Embryonic facial prominence (tissue), 1 donor: ENCODE measurements at regions not wholly inside any gene's neighbourhood (a gene's known extent, or its start where the extent isn't known, plus 50 kb on each side); places are given as distances from the start of the nearest gene placed in this dataset.

Experiments used
- DNase-seq: peaks from one replicate; pipeline ENCODE4 v3.0.0-alpha.2; 2016; ENCODE audit errors: extremely low spot score

- no peak for DNase-seq
These were observed 171.3 kb downstream of the SNCA start for GRCh38 chr4:89665662-89666061.

DNA sequence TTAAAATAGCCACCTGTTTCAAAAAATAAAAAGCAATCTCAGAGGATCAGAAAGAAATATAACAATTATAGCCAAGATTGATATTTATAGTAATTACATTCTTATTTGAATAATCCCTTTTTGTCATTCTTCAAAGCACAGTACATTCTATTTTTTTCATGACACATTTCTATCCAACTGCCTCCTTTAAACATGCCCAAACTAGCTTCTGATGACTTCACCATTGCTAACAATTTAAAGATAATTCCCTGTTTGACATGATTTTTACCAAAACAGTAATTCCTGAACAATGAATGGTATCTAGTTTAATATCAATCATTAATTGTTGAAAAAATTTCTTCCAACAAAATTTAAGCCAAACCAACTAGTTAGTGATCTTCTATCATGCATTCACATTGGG is 172.4 kb downstream of the SNCA start:
- DNase-seq = no peak

DNA sequence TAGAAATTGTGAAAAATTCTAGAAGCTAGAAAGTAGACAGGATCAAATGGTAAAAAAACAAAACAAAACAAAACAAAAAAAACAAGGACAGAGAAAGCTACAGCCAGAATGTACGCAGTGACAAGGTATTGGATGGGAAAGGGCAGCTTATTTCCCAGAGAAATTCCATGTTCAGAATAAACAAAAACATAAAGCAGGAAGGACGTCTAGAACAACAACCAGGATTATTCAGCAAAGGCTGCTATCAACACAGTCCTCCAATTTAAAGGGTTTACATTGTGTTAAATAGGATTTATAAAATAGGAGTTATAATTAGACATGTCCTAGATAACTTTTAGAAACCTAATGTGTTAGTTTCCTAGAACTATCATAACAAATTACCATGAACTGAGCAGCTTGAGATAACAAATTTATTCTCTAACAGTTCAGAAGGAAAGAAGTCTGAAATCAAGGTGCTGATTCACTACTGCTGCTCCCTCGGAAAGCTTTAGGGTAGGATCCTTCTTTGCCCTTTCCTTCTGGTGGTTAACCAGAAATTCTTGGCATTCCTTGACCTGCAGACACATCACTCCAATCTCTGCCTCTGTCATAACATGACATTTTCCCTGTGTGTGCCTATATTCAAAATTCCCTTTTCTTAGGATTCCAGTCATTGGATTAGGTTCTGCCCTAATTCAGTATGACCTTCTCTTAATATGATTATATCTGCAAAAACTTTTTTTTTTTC is 175.6 kb downstream of the SNCA start:
- no peak for DNase-seq

GRCh38 chr4:89660444-89661172 is 176.4 kb downstream of the SNCA start:
- DNase-seq = no peak

- DNase-seq = no peak
These were observed 178.3 kb downstream of the SNCA start for GRCh38 chr4:89658701-89659024.

GRCh38 chr4:89657931-89658700 is 178.8 kb downstream of the SNCA start:
- DNase-seq = no peak

DNA sequence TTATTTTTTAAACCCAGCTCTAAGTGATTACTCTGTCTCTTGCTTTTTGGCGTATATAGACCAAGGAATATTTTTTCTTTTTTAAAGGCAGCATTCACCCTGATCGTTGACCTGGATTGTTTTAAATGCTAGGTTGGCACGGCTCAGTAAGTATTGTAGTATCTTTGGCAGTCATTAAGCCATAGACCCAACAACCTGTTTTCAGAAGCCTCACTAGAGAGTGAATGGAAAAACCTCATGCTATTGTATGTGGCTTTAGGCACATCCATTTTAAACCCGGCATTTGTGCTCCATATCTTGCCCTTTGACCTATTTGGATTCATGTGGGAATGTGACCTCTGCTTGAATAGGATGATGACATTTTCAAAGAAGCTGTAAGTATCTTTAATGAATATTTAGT is 183.9 kb downstream of the SNCA start:
- DNase-seq = no peak

DNA sequence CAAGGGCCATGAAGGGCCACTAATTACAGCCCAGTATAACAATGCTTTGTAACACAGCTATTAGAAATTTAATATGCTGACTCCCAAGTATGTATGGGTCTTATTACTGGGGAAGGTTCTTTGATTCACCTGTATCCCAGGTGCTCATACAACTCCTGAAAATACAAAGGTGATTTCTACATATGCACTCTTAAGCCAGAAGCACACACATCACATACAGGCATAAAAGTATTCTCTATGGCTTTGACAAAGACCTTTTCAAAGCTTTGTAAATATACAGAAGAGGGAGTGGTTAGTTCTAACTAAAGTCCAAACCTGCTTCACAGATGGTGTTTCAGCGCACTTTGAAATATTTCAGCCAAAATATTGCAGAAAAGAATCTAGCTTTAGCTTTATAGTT is 191.5 kb downstream of the SNCA start:
- no peak for DNase-seq

- DNase-seq = no peak
These were observed 195.6 kb downstream of the SNCA start for GRCh38 chr4:89641367-89641687.

DNA sequence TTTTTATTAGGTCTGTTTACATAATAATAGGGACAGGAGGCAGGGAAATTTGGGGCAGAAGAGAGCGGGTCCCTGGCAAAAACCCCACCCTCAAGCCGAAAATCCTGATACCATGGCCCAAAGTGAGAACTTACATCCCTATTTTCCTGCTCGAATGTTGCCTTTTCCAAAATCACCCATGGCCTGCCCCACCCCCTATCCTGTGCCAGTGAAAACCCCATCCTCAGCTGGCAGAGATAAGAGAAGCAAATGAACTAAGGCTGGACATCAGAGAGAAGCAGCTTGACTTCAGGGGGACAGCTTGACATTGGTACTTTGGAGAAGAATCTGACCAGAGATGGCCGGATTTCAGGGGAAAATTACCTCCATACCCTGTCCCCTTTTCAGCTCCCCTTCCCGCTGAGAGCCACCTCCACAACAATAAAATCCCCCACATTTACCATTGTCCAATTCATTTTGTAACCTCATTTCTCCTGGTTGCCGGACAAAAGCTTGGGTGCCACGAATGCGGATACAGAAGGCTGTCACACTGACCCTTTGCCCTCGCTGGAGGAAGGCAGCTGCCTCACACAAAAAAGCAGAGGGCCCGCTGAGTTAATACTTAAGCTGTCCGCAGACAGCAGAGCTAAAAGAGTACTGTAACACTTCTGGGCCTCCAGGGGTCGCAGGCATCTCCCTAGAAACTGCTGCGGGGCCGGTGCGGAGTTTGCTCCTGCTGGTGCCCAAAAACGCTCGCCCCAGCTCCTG is 196.2 kb downstream of the SNCA start:
- peak; percentile 25 for DNase-seq

DNA sequence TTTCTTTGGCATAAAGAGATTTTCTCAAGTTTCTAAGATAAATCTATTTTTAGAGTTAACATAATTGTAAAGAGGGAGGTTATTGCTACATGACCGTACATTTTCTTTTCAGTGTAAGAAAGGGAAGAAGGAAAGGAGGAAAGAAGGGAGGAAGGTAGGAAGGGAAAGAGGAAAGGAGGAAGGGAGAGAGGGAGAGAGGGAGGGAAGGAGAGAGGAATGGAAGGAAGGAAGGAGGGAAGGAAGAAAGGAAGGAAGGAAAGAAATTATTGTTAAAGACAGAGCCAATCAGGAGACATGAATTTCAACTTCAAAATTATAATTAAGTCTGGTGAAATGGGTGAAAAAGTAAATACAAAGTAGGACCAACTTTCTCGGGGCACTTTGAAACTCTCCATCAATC is 197.6 kb downstream of the SNCA start:
- no peak for DNase-seq

DNA sequence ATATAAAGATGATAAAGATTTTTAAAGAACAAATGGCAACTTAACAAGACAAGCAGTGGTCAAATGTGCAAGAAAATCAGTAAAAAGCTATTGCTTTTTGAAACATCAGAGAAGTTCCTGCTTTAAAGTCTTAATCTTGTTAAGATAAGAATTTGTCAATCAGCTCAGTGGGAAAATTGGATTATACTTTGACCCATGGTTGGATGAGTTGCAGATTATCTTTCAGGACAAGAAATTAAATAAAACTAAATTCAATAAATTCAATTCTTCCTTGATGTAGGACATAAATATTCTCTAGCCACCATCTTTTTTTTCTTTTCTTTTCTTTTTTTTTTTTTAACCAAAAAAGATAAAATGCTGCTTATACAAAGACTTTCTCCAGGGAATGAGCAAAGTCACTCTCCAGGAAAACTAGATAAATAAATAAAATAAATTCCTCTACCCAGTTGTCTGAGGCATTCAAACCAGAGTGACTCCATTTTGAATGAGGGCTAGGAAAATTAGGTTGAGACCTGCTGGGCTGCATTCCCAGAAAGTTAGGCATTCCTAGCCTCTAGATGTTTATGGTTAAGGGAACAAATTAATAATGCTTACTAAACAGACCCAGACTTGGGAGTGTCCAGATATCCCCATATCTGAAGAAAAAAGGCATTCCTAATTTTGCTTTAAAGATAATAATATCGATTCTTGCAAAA is 211.2 kb downstream of the SNCA start:
- DNase-seq = no peak

DNA sequence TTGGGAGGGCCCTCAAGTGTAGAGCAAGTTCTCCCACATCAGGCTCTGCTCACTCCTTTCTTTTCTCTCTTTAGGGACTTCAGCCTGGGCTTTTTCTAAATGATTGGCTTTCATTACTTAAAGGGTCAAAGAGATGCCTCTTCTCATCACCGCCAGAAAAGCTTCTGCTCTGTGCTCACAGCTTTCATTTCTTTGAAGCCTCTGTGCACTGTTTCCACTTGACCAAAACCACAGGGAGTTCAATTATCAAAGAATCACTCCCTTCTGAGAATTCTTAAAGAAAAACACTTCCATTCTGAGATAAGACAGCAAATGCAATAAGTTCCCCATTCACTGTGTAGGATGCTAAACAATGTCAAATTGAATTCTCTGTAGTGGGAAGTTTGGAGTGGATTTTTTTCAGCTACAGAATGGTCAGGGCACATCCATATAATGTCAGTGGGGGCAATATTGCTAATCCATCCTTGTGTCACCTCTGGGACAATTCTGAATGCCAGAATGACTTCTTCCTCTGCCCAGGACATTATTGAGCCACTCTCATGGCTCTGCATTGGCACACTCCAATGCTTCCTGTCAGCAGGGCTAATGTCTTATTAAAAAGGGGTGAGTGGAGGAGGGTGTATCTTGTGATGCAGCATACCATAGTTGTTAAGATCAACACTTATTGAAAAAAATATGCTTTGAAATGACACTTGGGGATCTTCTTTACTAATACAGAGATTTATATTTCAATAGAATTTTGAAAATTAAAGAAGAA is 217.6 kb downstream of the SNCA start:
- DNase-seq = no peak

DNA sequence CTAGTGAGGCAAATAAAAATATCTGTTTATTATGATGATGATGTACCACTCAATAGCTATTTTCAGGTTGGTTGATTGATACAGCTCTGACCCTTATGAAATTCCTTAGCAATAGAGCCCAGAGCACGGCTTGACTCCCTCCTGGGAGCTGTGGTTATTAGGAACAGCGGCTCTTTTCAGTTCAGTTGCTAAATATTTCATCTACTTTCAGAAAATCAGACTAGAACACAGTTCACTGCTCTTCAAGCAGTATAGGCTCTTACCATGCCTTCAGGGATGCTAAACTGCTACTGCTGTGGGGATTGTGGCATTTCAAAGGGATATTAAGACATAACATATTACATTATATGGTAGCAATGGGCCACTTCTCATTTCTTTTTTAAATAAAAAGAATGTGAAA is 218.8 kb downstream of the SNCA start:
- DNase-seq = no peak

DNA sequence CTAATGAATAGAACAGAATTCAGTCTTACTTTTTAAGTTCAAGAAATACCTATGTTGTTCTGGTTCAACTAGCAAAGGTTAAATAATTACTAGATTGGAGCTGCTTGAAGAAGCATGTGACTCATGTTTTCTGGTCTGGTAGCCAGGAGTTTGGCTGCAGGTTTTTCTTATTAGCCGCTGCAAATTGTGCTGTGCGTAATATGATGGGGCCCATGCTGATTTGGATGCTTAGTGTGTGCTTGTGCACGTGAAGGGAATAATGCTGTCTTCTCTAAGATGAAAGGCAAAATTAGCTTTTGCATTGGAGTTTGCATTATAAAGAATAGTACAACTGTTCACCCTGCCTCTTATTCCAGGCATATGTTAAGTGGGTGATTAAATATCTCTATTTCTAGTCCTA is 219.6 kb downstream of the SNCA start:
- DNase-seq = no peak

- no peak for DNase-seq
These were observed 220.6 kb downstream of the SNCA start for GRCh38 chr4:89616382-89616781.

GRCh38 chr4:89615051-89615450 is 221.9 kb downstream of the SNCA start:
- DNase-seq = no peak

DNA sequence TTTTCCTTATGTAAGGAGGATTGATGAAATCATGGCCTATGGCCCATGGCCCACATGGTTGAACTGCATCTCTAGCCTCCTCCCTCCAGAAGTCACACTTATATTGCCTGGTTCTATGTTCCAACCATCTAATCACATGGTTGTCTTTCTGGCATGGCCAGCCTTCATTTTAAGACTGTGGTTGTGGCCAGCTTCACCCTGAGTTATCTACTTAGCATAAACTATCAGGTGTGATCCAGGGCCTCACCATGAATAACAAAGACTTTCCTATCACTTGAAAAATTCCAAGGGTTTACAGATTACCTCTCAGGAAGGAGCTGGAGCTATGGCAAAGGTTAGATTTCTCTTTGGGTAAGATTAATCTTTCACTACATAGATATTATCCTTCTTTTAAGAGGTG is 222.8 kb downstream of the SNCA start:
- no peak for DNase-seq

DNA sequence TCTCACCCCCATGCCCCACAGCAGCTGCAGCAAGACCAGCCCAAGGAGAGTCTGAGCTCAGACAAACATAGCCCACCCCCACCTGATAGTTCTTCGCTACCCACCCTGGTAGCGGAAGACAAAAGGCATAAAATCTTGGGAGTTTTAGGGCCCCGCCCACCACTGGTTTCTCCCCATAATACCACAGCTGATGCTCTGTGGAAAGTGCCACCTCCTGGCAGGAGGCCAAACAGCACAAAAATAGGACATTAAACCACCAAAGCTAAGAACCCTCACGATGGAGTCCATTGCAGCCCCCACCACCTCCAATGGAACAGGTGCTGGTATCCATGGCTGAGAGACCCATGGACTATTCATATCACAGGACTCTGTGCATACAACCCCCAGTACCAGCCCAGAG is 226.7 kb downstream of the SNCA start:
- no peak for DNase-seq

GRCh38 chr4:89609756-89610155 is 227.2 kb downstream of the SNCA start:
- DNase-seq = no peak

GRCh38 chr4:89604951-89605350 is 232.0 kb downstream of the SNCA start:
- no peak for DNase-seq
